ENCODE measurements at regions not wholly inside any gene's neighbourhood (a gene's known extent, or its start where the extent isn't known, plus 50 kb on each side); places are given as distances from the start of the nearest gene placed in this dataset.
A peak's percentile ranks its signal among the peaks of the same experiment; 100 is the strongest.

DNA sequence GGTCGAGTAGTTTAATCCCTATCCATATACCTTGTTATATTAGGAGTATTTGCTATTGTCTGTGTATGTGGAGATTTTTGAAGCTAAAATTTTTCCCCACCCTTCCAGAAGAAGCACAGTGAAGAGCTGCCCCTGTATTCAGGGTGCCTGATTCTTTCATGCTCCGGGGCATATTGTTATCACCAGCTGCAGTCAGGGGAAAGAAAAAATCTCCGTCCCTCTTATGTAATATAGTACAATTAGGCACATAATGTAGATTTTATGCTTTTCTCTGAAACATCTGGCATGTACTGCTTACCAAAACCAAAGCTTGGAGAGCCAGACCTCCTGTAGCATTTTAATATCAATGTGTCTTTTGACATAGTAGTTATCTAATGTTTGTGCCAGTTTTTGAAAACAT lies 214.9 kb upstream of the EDNRB start:
- TF ChIP-seq, protein P1, sequence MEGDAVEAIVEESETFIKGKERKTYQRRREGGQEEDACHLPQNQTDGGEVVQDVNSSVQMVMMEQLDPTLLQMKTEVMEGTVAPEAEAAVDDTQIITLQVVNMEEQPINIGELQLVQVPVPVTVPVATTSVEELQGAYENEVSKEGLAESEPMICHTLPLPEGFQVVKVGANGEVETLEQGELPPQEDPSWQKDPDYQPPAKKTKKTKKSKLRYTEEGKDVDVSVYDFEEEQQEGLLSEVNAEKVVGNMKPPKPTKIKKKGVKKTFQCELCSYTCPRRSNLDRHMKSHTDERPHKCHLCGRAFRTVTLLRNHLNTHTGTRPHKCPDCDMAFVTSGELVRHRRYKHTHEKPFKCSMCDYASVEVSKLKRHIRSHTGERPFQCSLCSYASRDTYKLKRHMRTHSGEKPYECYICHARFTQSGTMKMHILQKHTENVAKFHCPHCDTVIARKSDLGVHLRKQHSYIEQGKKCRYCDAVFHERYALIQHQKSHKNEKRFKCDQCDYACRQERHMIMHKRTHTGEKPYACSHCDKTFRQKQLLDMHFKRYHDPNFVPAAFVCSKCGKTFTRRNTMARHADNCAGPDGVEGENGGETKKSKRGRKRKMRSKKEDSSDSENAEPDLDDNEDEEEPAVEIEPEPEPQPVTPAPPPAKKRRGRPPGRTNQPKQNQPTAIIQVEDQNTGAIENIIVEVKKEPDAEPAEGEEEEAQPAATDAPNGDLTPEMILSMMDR (conservative IDR thresholded peaks at IDR 0.05; ENCODE audit: low read depth, low read length), result no peak
- TF ChIP-seq EZH2 (IDR thresholded peaks at IDR 0.05; ENCODE audit: borderline replicate concordance, low read depth, low read length, poor library complexity, severe bottlenecking), result no peak
- Histone ChIP-seq H3K27me3 (replicated peaks; ENCODE audit: insufficient read depth, low read depth, low read length, poor library complexity) (no peaks in the 10 kb centered on the region), H3K9me3 (ENCODE audit: low read depth, low read length, poor library complexity, severe bottlenecking) (no peaks in the 10 kb centered on the region), H3K36me3 (ENCODE audit: insufficient read depth, low read length, poor library complexity, severe bottlenecking) (no peaks in the 10 kb centered on the region), H3K4me1 (ENCODE audit: insufficient read depth, low read length, poor library complexity, severe bottlenecking) (peaks cover 4% of the 10 kb centered on the region), H3K27ac (ENCODE audit: low read depth, low read length, poor library complexity, severe bottlenecking) (no peak overlapping the region), H3K4me3 (ENCODE audit: low read depth, low read length, poor library complexity, severe bottlenecking) (no peak overlapping the region)
- ChIA-PET CTCF (interaction anchor here (0.8 kb wide), 1 partner anchor 12 kb away, joined by 8 read pairs; no protein-coding TSS in a partner anchor), POLR2A (ENCODE audit: low non-redundant PET) (no interaction called here)
- BruUV-seq (replicated peaks), result no TSS peak
- intact Hi-C loops (cut with micrococcal nuclease; ENCODE audit: unreplicated experiment), result loop anchor here (10.0 kb wide), 1 partner anchor 651 kb away; no protein-coding TSS in a partner anchor
- DNase-seq (ENCODE audit: low spot score), result no peak

DNA sequence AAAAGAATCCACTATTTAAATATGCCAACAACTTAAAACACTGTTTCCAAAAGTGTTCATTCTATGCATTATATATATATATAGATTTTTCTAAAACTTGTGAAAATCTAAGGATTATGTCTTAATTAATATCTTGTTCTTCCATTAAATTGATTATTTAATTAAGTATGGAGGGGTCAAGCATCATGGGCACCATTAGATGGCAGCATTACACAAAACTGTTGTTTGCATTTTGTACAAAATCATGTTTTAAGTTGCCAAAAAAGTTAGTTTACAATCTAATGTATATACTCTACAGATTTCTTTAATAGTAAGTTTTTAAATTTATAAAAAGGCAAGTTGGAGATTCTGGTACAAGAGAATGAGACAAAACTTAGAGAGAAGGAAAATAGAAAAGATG lies 213.2 kb upstream of the EDNRB start:
- no peak for DNase-seq (ENCODE audit: low spot score)
- H3K4me1 ChIP-seq (ENCODE audit: insufficient read depth, low read length, poor library complexity, severe bottlenecking), result peaks cover 4% of the 10 kb centered on the region
- H3K9me3 ChIP-seq (ENCODE audit: low read depth, low read length, poor library complexity, severe bottlenecking), result no peaks in the 10 kb centered on the region
- POLR2A ChIA-PET (ENCODE audit: low non-redundant PET), result no interaction called here
- TF ChIP-seq, protein P1 (conservative IDR thresholded peaks at IDR 0.05; ENCODE audit: low read depth, low read length), result peak; percentile 56
- TF ChIP-seq EZH2 (IDR thresholded peaks at IDR 0.05; ENCODE audit: borderline replicate concordance, low read depth, low read length, poor library complexity, severe bottlenecking), result no peak
- H3K36me3 ChIP-seq (ENCODE audit: insufficient read depth, low read length, poor library complexity, severe bottlenecking), result no peaks in the 10 kb centered on the region
- intact Hi-C loops (cut with micrococcal nuclease; ENCODE audit: unreplicated experiment), result loop anchor here (10.0 kb wide), 1 partner anchor 653 kb away; no protein-coding TSS in a partner anchor
- CTCF ChIA-PET, result interaction anchor here (0.5 kb wide), 1 partner anchor 1106 kb away, joined by 3 read pairs; no protein-coding TSS in a partner anchor
- H3K27me3 ChIP-seq (replicated peaks; ENCODE audit: insufficient read depth, low read depth, low read length, poor library complexity), result no peaks in the 10 kb centered on the region
- BruUV-seq (replicated peaks), result no TSS peak
- H3K4me3 ChIP-seq (ENCODE audit: low read depth, low read length, poor library complexity, severe bottlenecking), result no peak overlapping the region
- H3K27ac ChIP-seq (ENCODE audit: low read depth, low read length, poor library complexity, severe bottlenecking), result no peak overlapping the region

DNA sequence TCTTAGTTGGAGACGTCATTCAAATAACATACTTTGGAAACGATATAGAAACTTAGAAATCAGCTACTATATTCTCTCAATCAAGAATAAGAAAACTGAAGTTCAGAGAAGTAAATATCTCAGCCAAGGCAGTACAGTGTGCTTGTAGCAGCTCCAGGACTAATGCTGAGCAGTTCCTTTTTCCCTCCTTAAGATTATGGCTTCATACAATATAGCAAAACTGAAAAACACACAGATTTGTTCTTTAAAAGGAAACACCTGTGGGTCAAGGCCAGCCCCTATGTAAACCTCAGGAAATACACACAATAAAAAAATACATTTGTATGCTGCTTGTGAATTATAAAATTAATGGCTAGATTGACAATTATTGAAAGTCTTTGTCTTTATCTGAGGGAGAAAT lies 212.7 kb upstream of the EDNRB start:
- Histone ChIP-seq H3K27me3 (replicated peaks; ENCODE audit: insufficient read depth, low read depth, low read length, poor library complexity) (no peaks in the 10 kb centered on the region), H3K27ac (ENCODE audit: low read depth, low read length, poor library complexity, severe bottlenecking) (no peak overlapping the region), H3K36me3 (ENCODE audit: insufficient read depth, low read length, poor library complexity, severe bottlenecking) (no peaks in the 10 kb centered on the region), H3K4me1 (ENCODE audit: insufficient read depth, low read length, poor library complexity, severe bottlenecking) (peaks cover 4% of the 10 kb centered on the region), H3K4me3 (ENCODE audit: low read depth, low read length, poor library complexity, severe bottlenecking) (no peak overlapping the region), H3K9me3 (ENCODE audit: low read depth, low read length, poor library complexity, severe bottlenecking) (no peaks in the 10 kb centered on the region)
- no peak for DNase-seq (ENCODE audit: low spot score)
- intact Hi-C loops (cut with micrococcal nuclease; ENCODE audit: unreplicated experiment), result loop anchor here (10.0 kb wide), 1 partner anchor 653 kb away; no protein-coding TSS in a partner anchor
- TF ChIP-seq, protein P1 (conservative IDR thresholded peaks at IDR 0.05; ENCODE audit: low read depth, low read length), result no peak
- no peak for TF ChIP-seq EZH2 (IDR thresholded peaks at IDR 0.05; ENCODE audit: borderline replicate concordance, low read depth, low read length, poor library complexity, severe bottlenecking)
- ChIA-PET POLR2A (ENCODE audit: low non-redundant PET) (no interaction called here), CTCF (interaction anchor here (0.5 kb wide), 1 partner anchor 1107 kb away, joined by 3 read pairs; no protein-coding TSS in a partner anchor)
- BruUV-seq (replicated peaks), result no TSS peak
